OCI-LY7 (cell line): ENCODE measurements at regions not wholly inside any gene's neighbourhood (a gene's known extent, or its start where the extent isn't known, plus 50 kb on each side); places are given as distances from the start of the nearest gene placed in this dataset.

Source experiments
- BruUV-seq: library from RNA; stranded (reverse); fragments of 400-500 nt; replicated peaks from 2 replicates; lab custom pipeline; 2021; lab: Mats Ljungman, UMichigan
- CTCF ChIA-PET: fragments of 300-600 bp; sonication (Branson Sonifier 250); formaldehyde crosslinking; loops from one replicate; lab custom pipeline; 2022; ENCODE audit warnings: antibody characterized with exemption; ENCODE audit not compliant: unreplicated experiment; lab: Charles Lee
- POLR2A ChIA-PET: fragments of 300-600 bp; sonication (Branson Sonifier 250); formaldehyde crosslinking; loops from one replicate; lab custom pipeline; 2022; ENCODE audit warnings: antibody characterized with exemption; lab: Charles Lee
- DNase-seq: peaks from one replicate; pipeline ENCODE4 v3.0.0-alpha.2; 2015; ENCODE audit warnings: low spot score
- H2AFZ ChIP-seq: fragments of 200-600 bp; sonication (generic), shearing (Covaris generic); 2 replicates; pipeline ENCODE4 v1.6.1; 2014; ENCODE audit warnings: mild to moderate bottlenecking, antibody characterized with exemption, low read length, moderate library complexity
- H3K27ac ChIP-seq: fragments of 200-600 bp; sonication (generic); 2 replicates; pipeline ENCODE4 v1.5.1; 2014; ENCODE audit warnings: mixed run types, low read depth, mild to moderate bottlenecking, moderate library complexity, low read length, inconsistent platforms; ENCODE audit not compliant: poor library complexity, severe bottlenecking
- H3K36me3 ChIP-seq: fragments of 200-600 bp; sonication (generic); 2 replicates; pipeline ENCODE4 v1.6.1; 2014; ENCODE audit warnings: mild to moderate bottlenecking, antibody characterized with exemption, low read length, moderate library complexity, mixed read lengths; ENCODE audit not compliant: insufficient read depth
- H3K4me1 ChIP-seq: fragments of 200-600 bp; sonication (generic); 2 replicates; pipeline ENCODE4 v1.5.1; 2014; ENCODE audit warnings: mild to moderate bottlenecking, low read length; ENCODE audit not compliant: insufficient read depth, poor library complexity, severe bottlenecking
- H3K4me2 ChIP-seq: fragments of 200-600 bp; sonication (generic); 2 replicates; pipeline ENCODE4 v1.6.1; 2014; ENCODE audit warnings: mild to moderate bottlenecking, low read length
- H3K4me3 ChIP-seq: fragments of 200-600 bp; sonication (generic); 2 replicates; pipeline ENCODE4 v1.5.1; 2014; ENCODE audit warnings: mild to moderate bottlenecking, low read depth, low read length; ENCODE audit not compliant: poor library complexity, severe bottlenecking
- H3K79me2 ChIP-seq: fragments of 200-600 bp; sonication (generic); 2 replicates; pipeline ENCODE4 v1.6.1; 2016; ENCODE audit warnings: low read depth, mild to moderate bottlenecking, low read length, moderate library complexity, mixed read lengths; ENCODE audit not compliant: insufficient read depth
- H3K9me2 ChIP-seq: fragments of 200-600 bp; sonication (generic); 2 replicates; pipeline ENCODE4 v1.6.1; 2016; ENCODE audit warnings: mild to moderate bottlenecking, low read length, mixed read lengths; ENCODE audit not compliant: insufficient read depth
- H3K9me3 ChIP-seq: fragments of 200-600 bp; sonication (generic); 2 replicates; pipeline ENCODE4 v1.6.1; 2014; ENCODE audit warnings: mild to moderate bottlenecking, mixed run types, low read length, mixed read lengths
- H4K20me1 ChIP-seq: fragments of 200-600 bp; sonication (generic); 2 replicates; pipeline ENCODE4 v1.6.1; 2014; ENCODE audit warnings: mild to moderate bottlenecking, antibody characterized with exemption, low read length, moderate library complexity, mixed read lengths; ENCODE audit not compliant: insufficient read depth
- CTCF ChIP-seq: fragments of 200-600 bp; sonication (generic); conservative IDR thresholded peaks from 2 replicates; pipeline ENCODE4 v1.5.1; 2014; ENCODE audit warnings: mild to moderate bottlenecking, antibody characterized with exemption, low read length, moderate library complexity, mixed read lengths
- EZH2phosphoT487 ChIP-seq: fragments of 200-600 bp; sonication (generic); IDR thresholded peaks from 2 replicates; pipeline ENCODE4 v1.6.1; 2018; ENCODE audit warnings: low read depth, borderline replicate concordance, mild to moderate bottlenecking, mixed run types, antibody characterized with exemption, low read length, moderate library complexity, mixed read lengths
- intact Hi-C: fragments of 100-400 bp; cut with micrococcal nuclease; formaldehyde crosslinking; loops from one replicate; pipeline ENCODE4 v1.10.0; 2022; ENCODE audit not compliant: unreplicated experiment

- intact Hi-C loops = no loop called here
Measured at GRCh38 chr16:64648282-64648681, 473.6 kb downstream of the CDH11 start.

GRCh38 chr16:64641343-64641742 lies 480.5 kb downstream of the CDH11 start:
- no peak for DNase-seq
- Histone ChIP-seq H3K9me2 (no peaks in the 10 kb centered on the region; the same call in 1 of the 2 replicates), H3K9me3 (no peaks in the 10 kb centered on the region), H4K20me1 (no peaks in the 10 kb centered on the region), H3K4me2 (no peak overlapping the region), H2AFZ (no peak overlapping the region), H3K4me3 (no peak overlapping the region), H3K27ac (no peak overlapping the region), H3K36me3 (no peaks in the 10 kb centered on the region), H3K79me2 (no peaks in the 10 kb centered on the region), H3K4me1 (no peaks in the 10 kb centered on the region)
- CTCF ChIA-PET = no interaction called here
- TF ChIP-seq EZH2phosphoT487 (no peak), CTCF (no peak)
- intact Hi-C loops = no loop called here
- no TSS peak for BruUV-seq
- POLR2A ChIA-PET = interaction anchor here (1.7 kb wide), 1 partner anchor 15 kb away, joined by 5 read pairs; no protein-coding TSS in a partner anchor

More at GRCh38 chr16:64648282-64648681, 473.6 kb downstream of the CDH11 start:
- no peak for DNase-seq
- no peak overlapping the region for H3K4me2 ChIP-seq
- no peaks in the 10 kb centered on the region for H3K36me3 ChIP-seq
- no peak overlapping the region for H3K4me3 ChIP-seq
- ChIA-PET CTCF (no interaction called here), POLR2A (interaction anchor here (1.8 kb wide), 1 partner anchor 9 kb away, joined by 4 read pairs; no protein-coding TSS in a partner anchor)
- TF ChIP-seq CTCF = no peak
- TF ChIP-seq EZH2phosphoT487 = no peak
- BruUV-seq = no TSS peak
- no peaks in the 10 kb centered on the region for H3K9me2 ChIP-seq
- peaks cover 10% of the 10 kb centered on the region; the same call in 1 of the 2 replicates for H3K9me3 ChIP-seq
- no peaks in the 10 kb centered on the region for H3K4me1 ChIP-seq
- no peaks in the 10 kb centered on the region for H4K20me1 ChIP-seq
- no peak overlapping the region for H2AFZ ChIP-seq
- no peaks in the 10 kb centered on the region for H3K79me2 ChIP-seq
- H3K27ac ChIP-seq = no peak overlapping the region

GRCh38 chr16:64638766-64639165 lies 483.1 kb downstream of the CDH11 start:
- H3K9me3 ChIP-seq = no peaks in the 10 kb centered on the region
- DNase-seq = no peak
- TF ChIP-seq CTCF = no peak
- no peak for TF ChIP-seq EZH2phosphoT487
- BruUV-seq = no TSS peak
- no peak overlapping the region for H3K27ac ChIP-seq
- H3K36me3 ChIP-seq = no peaks in the 10 kb centered on the region
- H3K4me2 ChIP-seq = no peak overlapping the region
- no peaks in the 10 kb centered on the region for H3K4me1 ChIP-seq
- H4K20me1 ChIP-seq = no peaks in the 10 kb centered on the region
- no peaks in the 10 kb centered on the region; the same call in 1 of the 2 replicates for H3K9me2 ChIP-seq
- H3K4me3 ChIP-seq = no peak overlapping the region
- ChIA-PET CTCF (no interaction called here), POLR2A (interaction anchor here (0.6 to 1.5 kb wide), 4 partner anchors 10 to 178 kb away, joined by 3 to 4 read pairs (median 4); no protein-coding TSS in a partner anchor)
- H2AFZ ChIP-seq = no peak overlapping the region
- no peaks in the 10 kb centered on the region for H3K79me2 ChIP-seq
- intact Hi-C loops = no loop called here
